Inflammatory macrophage treated with lipopolysaccharide for 4 hours (primary cell): ENCODE measurements at regions not wholly inside any gene's neighbourhood (a gene's known extent, or its start where the extent isn't known, plus 50 kb on each side); places are given as distances from the start of the nearest gene placed in this dataset.
A peak's percentile ranks its signal among the peaks of the same experiment; 100 is the strongest.

ENCODE experiments used
- DNase-seq: peaks from one replicate; pipeline ENCODE4 v3.0.0-alpha.2; 2020

- DNase-seq = no peak
Observed at GRCh38 chr5:93926831-93927620, 185.6 kb upstream of the POU5F2 start.

GRCh38 chr5:93925321-93925720, 183.9 kb upstream of the POU5F2 start:
- DNase-seq = no peak

GRCh38 chr5:93924628-93925027, 183.2 kb upstream of the POU5F2 start:
- no peak for DNase-seq

GRCh38 chr5:93922551-93922950, 181.2 kb upstream of the POU5F2 start:
- no peak for DNase-seq

DNA sequence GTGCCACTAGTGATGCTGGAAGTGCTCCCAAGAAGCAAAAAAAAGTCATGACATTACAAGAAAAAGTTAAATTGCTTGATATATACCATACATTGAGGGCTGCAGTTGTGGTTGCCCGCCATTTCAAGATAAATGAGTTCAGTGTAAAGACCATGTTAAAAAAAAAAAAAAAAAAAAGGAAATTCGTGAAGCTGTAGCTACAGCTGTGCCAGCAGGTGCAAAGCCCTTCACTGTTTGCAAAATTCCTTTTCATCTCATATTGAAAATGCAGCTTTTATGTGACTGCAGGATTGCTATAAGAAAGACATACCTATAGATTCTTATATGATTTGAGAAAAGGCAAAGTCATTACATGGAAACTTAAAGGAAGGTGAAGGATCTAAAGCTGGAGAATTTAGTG, 179.6 kb upstream of the POU5F2 start:
- no peak for DNase-seq

- DNase-seq = no peak
Observed at GRCh38 chr5:93916872-93917271, 175.5 kb upstream of the POU5F2 start.

DNA sequence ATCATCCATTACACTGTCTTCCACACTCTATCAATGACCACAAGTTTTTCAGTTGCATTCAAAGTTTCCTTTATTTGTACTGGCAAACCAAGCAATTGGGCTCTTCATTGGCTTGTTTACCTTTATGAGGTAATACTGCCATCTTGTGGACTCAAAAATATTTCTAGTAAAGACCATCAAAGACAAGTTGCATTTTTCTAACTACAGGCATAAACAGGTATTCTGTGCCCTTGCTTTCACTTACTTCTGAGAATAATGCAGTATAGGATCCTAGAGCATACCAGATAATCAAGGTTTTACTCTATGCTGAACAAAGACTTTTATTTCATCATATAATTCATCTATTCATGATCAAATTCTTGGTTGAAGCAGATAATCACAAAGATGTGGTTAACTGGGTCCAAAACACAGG, 173.7 kb upstream of the POU5F2 start:
- DNase-seq = peak; percentile 57

- no peak for DNase-seq
Observed at GRCh38 chr5:93911609-93912008, 170.2 kb upstream of the POU5F2 start.

GRCh38 chr5:93909356-93909755, 168.0 kb upstream of the POU5F2 start:
- DNase-seq = no peak

DNA sequence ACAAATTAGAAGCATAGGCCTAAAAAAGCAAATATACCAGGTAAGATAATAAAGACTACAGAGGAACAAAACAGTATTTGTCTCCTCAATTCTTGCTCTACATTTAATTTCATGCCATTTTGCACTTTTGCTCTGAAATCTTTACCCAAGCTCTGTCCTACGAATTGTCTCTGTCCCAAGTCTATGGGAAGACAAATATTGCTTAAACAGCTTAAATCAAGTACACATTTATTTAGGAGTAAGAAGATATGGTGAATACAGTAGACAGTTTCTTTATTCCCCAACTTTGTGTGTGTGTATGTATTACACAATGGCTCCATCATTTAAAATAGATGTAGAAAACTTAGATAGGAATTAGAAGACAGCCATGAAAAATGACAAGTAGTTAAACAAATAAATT, 163.5 kb upstream of the POU5F2 start:
- DNase-seq = no peak

DNA sequence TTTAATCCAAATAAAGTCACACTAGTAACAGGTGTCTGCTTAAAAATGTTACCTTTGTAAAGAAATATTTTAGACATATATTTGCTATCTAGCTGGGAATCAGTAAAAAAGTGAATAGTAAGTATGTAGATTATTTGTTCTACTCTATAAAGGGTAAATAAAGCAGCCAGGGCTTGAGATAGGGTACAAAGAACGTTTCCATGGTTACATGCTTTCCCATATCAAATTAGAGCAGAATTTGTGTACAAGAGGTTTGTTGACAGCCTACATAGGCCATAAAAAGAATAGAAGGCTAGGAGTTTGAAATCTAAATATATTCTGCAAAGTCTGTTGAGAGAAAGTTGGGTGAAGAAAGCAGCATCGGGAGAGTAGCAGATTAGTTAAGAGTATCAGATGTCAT, 160.9 kb upstream of the POU5F2 start:
- no peak for DNase-seq

DNA sequence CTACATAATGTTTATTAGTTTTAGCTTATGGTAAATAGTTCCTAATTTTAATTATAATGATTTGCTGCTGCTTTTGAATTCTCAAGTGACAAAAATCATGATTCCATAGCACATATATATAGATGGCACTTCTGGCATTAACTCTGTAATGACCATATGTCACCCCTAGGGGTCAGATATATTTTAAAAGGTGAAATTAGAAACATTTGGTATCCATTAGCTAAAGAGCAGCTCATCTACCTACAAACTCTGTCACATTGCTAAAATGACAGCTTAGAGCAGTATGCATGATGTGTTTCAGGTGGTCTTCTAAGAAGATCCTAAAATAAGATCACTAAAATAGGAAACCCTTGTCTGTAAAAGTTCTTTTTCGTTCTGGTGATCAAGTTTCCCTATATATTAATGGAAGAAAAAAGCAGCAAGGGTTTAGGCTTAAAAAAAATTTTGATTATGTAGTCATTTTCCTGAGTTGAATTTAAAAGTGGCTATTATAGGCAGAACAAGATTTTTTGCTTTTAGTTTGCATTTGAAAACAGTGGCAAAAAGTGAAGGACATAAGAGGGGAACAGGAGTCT, 157.7 kb upstream of the POU5F2 start:
- DNase-seq = peak; percentile 5

DNA sequence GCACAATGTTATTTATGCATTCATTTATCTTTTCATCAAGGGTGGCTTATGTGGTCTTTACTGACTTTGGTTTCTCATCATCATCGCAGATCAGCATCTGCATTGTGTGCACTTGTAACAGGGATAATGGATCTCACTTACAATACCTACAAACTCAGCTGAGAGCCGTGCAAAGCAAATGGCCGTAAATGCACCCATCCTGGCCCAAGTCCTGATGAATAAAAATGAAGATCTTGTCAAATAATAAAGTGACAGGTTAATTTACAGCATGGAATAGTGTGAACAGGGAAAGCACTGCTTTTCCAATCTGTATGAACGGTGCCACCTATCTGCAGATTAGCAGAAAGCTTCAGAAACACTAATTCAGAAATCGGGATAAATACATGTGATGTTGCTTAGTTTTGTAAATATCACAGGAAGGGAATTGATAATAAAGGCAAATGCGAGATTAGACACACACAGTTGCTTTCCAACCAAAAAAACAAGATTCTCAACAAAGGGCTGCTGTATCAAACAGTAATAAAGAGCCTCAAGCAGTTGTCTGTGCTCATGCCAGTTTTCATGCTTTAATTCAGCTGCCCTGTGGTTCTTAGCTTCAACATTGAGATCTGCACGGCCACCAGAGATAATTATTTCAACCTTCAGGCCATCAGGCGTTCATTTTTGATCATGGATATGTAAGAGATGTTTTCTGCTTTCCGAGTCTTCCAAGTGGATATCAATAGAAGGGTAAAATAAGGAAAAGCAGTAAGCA, 153.4 kb upstream of the POU5F2 start:
- no peak for DNase-seq

GRCh38 chr5:93893075-93893474, 151.7 kb upstream of the POU5F2 start:
- DNase-seq = no peak

- DNase-seq = peak; percentile 28
Observed at GRCh38 chr5:93892481-93892880, 151.1 kb upstream of the POU5F2 start.

DNA sequence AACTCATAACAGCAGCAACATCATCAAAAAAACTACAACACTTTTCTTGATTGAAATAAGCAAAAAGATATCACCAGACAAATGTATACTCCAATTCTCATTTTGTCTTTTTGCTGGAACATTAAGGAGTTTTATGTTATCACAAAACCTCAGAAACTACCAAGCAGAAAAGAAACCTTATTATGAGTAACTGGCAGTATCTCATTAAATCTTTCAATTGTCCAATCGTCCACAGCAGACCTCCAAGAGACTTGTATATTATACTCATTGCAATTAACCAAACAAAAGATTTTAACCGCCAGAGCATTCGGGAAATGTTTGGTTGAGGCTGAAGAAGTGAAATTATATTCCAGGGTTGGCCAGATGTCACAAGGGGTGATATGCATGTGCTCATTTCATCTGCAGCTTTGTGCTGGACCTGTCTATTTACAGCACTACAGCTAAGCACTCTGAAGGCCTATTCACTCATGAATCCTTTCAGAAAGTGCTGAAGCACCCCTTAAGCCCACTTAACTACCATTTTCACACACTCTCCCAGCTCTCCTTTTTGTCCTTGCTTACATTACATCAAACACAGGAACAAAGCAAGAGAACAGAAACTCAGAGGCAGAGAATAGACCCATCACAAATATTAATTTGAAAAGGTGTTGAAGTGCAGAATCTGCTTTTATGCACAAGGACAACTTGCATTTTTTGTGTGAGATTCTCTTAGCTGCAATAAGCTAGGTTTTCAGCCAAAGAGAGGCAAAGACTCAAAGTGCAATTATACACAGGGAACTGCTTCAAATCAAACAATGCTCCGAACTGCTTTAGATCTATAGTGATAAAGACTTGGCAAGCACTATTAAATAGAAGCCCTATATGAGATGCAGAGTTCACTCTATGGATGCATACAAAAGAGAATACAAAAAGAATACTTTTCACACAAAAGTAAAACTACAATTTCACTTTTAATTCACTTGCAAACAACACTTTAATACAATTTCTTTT, 150.4 kb upstream of the POU5F2 start:
- DNase-seq = no peak

- DNase-seq = no peak
Observed at GRCh38 chr5:93890657-93891056, 149.3 kb upstream of the POU5F2 start.

DNA sequence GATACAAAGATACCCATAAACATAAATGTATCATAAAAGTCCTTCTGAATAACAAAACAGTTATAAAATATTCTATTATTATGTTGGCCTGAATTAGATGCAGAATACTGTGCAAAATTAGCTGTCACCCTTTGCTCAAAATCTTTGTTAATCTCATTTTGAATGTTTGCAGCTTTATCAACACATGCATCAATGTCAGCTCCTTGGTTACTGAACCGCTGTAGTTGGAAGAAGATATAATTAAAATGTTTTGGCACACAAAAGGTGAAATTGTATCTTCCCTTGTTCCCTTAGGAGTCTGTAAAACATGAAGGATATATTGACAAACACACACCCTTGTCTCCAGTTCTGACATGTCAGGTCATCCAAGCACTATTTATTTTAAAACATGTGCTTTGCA, 146.3 kb upstream of the POU5F2 start:
- DNase-seq = no peak

DNA sequence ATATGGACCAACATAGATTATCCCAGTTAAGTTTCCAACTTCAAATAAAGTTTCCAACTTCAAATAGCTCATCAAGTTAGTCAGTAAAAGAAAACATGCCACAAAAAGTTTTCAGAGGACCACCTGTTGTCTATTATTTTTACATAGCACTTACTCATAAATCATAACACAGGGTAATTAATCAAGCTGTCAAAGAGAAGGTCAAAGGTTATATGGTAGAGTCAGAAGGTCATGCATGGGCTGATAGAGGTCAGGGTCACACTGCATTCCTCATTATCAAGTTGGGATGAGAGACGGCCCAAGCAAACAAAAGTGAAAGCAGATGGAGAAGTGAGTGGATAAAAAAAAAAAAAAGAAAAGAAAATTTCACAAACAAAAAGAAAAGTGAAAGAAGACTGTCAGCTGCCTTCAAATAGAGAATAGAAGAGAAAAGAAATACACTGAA, 145.5 kb upstream of the POU5F2 start:
- peak; percentile 63 for DNase-seq

DNA sequence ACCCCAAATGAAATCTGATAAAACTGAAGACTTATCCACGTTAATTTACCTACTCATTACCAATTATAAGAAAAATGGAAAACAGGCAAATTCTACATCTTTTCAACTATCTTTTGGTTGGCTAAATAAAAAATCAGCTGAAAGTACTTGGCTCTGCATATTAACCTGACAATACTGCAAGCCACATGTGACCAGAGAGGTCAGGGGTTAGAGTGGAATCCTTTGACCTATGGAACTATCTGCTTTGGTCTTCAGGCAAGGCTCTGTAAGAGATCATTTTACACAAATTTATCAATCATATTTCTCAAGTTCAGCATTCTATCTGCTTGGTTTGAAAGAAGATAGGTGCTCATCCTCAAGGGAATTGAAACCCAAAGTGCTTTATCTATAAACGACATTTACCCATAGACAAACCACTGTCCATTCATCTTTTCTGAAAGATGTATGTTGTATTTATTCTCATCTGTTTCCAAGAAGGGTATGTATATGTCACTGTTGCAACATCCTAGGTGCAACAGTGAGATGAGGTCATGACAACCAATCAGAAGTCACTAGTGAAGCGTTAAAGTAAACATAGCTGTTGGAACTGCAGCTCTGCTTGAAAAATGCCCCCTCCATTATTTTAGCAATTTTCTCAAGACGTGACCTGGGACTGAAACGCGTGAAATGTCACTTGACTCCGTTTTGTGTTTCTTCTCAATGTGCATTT, 144.9 kb upstream of the POU5F2 start:
- no peak for DNase-seq

- no peak for DNase-seq
Observed at GRCh38 chr5:93884254-93884653, 142.9 kb upstream of the POU5F2 start.

GRCh38 chr5:93883459-93883858, 142.1 kb upstream of the POU5F2 start:
- DNase-seq = no peak
